GM03348 (cell line): ENCODE measurements at regions not wholly inside any gene's neighbourhood (a gene's known extent, or its start where the extent isn't known, plus 50 kb on each side); places are given as distances from the start of the nearest gene placed in this dataset.
"Not testable (repeated sequence)": the region's sequence is repeated elsewhere in the genome, so short reads cannot be mapped to it uniquely, and the experiment has no call there.

Experiments
- DNase-seq: peaks from one replicate; pipeline ENCODE4 v3.0.0; 2012; ENCODE audit warnings: low spot score

DNA sequence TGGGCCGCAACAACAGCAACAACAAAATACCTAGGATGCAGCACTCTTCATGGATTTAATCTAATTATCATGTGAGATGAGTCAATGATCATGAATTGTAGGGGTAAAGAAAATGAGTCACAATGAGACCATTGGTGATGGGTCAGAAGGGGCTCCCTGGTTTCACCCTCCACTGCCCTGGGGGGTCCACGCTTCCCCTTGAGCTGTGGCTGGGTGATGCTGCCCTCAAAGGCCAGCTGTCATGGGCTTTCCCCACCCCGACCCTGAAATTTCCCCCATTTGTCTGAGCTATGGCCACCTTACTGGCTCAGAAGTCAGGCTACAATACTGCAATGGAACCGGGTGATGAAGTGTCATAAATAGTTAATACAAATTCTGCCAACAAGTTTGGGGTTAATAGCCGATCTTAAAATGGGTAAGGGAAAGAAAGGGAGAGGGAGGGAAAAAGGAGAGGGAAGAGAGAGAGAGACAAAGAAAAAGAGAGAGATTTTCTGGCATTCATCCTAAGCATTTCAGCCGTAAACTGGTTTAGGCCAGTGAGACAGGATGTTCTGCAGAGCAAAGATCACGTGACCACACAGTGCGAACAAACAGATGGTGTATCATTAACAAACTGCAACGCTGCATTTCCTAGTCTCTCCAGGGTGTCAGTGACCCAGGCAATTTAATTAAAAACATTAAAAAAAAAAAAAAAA is 143.4 kb upstream of the ERRFI1 start:
- DNase-seq = peak; percentile 81

DNA sequence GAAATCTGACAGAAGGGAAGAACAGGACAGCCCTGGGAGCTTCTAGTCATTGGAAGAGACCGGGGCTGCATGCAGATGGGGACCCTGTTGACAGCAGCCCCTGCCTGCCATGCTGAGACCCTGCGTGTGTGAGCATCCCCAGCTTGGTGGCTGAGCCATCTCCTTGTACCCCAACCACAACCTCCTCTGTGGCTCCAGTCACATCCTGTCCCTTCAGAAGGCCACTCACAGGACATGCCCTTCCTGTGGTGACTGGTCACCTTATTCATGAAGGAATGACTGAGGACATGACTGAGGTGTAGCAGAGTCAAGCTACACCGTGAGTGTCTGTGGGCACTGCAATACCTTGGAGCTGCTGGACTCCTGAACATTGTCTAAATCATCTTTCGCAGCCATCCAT is 141.8 kb upstream of the ERRFI1 start:
- DNase-seq = no peak

DNA sequence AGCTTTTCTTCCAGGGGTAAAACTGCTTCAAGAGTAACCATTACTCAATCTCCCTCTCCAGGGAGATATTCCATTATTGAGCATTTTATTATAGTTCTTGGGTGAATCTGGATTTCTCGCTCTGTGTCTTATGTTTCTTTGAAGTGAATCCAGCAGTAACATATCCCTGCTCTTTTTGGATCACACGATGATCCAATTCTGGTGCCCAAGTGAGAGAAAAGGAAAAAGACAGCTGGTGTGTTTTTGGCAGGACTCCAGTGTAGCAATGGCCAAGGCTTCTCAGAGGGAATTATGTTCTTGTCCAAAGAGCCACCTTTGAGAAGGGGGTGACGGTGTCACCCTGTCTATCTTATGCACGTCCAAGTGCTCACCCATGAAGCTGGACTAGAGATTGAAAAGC is 140.3 kb upstream of the ERRFI1 start:
- no peak for DNase-seq

DNA sequence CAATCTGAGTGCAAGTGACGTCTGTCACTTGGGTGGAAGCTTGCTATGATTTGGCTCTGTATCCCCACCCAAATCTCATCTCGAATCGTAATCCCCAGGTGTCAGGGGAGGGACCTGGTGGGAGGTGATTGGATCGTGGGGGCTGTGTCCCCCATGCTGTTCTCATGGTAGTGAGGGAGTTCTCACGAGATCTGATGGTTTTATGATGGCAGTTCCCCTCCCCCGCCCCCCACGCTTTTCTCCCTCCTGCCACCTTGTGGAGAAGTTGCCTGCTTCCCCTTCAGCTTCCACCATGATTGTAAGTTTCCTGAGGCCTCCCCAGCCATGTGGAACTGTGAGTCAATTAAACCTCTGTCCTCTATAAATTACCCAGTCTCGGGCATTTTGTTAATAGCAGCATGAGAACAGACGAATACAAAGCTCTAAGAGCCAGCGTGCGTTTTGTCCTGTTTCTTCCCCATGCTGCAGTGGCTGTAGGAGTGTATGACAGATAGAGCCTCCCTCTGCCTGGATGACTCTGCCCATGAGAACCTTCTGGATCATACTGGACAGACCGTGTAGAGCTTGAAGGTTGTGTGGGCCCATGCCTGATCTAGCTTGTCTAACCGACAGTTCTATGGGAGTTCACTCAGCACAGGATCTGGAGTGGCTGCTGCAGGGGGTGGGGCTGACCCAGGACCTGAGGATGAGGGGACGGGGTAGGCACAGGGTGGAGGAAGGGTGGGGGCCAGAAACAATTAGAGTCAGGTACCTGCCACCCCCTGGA is 139.7 kb upstream of the ERRFI1 start:
- DNase-seq = no peak

DNA sequence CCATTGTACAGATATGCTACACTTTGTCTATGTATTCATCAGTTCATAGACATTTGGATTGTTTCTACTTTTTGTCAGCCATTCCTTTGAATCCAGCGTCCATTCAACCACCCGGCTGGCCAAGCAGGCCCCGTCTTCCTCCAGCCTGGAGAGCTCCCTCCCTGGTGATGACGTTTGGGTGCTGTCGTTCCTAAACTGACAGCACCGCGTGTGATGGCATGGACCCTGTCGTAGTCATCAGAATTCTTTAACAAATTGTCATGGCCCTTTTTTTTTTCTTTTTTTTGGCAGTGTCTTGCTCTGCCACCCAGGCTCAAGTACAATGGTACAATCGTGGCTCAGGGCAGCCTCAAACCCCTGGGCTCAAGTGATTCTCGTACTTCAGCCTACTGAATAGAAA is 138.6 kb upstream of the ERRFI1 start:
- no peak for DNase-seq

DNA sequence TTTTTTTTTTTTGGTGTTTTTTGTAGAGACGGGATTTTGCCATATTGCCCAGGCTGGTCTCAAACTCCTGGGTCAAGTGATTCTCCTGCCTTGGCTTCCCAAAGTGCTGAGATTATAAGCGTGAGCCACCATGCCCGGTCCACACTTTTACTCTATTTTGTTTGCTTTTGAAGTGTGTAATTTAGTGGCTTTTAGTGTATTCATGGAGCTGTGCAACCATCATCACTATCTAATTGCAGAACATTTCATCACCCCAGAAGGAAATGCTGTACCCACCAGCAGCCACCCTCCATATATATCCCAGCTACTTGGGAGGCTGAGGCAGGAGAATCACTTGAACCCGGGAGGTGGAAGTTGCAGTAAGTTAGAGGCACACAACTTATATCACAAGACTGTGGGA is 136.9 kb upstream of the ERRFI1 start:
- no peak for DNase-seq

DNA sequence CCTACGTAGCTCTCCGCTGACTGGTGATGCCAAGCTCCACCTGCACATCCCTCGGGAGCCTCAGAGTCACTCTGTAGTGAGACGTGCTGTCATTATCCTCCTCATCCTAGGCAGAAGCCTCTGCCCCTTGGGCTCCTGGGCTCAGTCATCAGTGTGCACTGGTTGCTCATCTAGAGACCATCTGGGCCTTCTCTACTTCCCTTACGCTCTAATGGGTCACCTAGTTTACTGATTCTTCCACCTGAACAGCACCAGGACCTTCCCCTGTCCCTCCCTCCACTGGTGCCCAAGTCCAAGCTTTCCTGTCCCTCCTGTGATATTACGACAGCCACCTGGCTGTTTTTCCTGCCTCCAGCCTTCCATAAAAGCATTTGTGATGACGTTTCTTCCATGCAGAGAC is 136.1 kb upstream of the ERRFI1 start:
- DNase-seq = no peak

DNA sequence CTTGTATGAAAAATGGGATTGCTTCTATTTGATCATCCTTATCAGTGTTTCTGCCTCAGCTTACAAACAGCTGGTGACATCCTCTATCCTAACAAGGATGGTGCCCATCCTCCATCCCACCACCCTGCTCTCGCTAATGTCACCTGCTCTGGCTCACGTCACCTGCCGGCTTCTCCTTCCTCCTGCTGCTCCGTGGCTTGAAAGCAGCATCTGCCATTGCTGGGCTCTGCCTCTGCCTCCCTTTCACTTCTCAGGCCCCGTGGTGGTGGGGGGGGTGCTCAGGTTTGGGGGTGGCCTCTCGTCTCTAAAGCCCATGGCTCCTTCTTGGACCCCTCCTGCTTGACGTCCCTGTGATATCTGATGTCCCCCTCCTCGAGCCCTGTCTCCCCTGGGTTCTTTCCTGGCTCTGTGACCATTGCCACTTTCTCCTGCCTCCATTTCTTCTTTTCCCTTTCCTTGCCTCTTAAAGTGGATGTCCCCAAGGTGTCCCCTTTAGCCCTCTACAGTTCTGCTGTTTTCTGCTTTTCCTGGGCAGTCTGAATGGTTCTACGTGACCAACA is 135.5 kb upstream of the ERRFI1 start:
- no peak for DNase-seq

DNA sequence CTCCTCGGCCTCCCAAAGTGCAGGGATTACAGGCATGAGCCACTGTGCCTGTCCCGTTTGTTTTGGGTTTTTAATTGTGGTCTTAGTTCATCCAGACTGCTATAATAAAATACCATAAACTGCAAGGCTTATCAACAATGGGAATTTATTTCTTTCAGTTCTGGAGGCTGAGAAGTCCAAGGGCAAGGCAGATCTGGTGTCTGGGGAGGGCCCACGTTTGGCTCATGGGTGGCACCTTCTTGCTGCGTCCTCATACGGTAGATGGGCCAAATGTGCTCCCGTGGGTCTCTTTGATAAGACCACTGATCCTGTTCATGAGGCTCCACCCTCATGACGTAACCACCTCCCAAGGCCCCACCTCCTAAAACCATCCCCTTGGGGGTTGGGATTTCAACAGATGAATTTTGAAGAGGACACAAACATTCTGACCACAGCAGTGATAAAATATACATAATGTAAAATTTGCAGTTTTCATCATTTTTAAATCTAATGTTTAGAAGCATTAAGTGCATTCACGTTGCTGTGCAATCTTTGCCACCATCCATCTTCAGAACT is 133.4 kb upstream of the ERRFI1 start:
- no peak for DNase-seq

DNA sequence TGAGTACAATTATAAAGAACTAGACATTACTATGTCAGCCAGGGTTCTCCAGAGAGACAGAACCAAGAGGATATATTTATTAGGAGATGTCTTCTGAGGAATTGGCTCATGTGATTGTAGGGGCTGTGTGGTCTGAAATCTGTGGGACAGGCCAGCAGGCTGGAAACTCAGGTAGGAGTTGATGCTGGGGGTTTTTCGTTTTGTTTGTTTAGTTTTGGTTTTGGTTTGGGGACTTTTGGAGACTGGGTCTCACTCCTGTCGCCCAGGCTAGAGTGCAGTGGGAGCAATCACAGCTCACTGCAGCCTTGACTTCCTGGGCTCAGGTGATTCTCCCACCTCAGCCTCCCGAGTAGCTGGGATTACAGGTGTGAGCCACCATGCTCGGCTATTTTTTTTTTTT is 132.9 kb upstream of the ERRFI1 start:
- DNase-seq = no peak

DNA sequence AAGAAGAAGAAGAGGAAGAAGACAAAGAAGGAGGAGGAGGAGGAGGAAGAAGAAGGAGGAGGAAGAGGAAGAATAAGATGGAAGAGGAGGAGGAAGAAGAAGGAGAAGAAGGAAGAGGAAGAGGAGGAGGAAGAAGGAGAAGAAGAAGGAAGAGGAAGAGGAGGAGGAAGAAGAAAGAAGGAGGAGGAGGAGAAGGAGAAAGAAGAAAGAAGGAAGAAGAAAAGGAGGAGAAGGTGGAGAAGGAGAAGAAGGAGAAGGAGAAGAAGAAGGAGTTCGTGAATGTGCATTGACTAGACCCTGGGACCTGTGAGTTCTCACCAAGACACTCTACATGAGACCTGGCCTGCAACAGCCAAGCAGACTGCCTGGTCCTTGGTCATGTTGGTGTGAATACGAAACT is 131.7 kb upstream of the ERRFI1 start:
- DNase-seq = no peak

DNA sequence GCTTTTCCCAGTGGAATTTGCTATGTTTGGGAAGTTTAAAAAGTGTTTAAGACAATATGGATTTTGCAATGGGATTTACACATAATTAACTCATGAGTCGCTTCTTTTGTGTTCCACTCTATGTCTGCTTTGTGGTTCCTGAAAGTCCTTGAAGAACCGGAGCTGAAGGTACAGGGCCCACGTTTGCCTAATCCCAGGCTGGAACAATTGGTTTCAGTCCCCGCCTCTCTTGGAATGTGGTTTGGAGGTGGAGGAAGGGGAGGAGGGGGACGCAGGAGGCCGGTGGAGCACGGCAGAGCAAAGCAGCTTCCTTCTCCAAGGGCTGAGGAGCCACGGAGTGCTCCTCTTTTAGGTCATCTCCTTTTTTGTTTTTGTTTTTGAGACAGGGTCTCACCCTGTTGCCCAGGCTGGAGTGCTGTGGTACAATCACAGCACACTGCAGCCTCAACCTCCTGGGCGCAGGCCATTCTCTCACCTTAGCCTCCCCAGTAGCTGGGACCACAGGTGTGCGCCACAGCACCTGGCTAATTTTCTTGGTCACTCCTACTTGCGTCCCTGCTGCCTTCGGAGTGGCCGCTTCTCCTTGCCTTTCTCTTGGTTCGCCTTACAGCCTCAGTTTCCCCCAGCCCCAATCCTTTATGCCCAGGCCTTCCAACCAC is 129.5 kb upstream of the ERRFI1 start:
- peak; percentile 16 for DNase-seq

DNA sequence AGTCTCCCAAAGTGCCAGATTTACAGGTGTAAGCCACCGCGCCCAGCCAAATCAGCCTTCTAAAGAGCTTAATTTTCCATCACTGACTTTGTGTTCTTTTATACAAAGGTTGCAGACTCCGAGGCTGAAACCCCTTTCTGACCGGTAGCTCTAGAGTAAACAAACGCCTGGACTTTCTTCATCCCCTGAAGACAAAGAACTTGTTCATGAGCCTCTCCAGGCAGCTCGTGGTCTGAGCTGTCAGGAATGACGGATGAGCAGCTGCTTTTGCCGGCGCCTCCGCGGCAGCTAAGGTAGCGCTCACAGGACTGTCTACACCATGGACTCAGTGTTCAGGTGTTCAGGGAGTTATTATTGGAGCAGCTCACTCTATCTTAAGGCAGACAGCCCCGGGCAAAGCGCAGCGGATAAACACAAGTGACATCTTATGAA is 128.5 kb upstream of the ERRFI1 start:
- no peak for DNase-seq

DNA sequence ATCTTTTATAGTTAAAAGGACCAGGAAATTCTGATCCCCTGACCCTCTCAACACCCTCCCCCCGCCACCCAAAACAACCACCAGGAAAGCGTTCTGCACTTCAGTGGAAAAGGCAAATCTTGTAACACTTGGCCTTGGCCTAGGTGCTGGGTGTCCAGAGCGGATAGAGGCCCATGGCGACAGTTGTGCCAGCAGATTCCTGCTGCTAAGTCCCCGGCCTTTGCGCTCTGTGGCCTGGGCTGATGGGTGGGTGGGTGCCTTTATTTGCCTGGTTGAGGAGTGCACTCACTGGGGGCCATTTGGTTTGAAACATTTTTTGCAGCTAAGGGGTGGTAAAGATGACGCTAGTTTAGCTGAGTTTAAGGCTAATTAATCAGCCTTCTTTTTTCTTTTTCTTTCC is 127.9 kb upstream of the ERRFI1 start:
- no peak for DNase-seq

DNA sequence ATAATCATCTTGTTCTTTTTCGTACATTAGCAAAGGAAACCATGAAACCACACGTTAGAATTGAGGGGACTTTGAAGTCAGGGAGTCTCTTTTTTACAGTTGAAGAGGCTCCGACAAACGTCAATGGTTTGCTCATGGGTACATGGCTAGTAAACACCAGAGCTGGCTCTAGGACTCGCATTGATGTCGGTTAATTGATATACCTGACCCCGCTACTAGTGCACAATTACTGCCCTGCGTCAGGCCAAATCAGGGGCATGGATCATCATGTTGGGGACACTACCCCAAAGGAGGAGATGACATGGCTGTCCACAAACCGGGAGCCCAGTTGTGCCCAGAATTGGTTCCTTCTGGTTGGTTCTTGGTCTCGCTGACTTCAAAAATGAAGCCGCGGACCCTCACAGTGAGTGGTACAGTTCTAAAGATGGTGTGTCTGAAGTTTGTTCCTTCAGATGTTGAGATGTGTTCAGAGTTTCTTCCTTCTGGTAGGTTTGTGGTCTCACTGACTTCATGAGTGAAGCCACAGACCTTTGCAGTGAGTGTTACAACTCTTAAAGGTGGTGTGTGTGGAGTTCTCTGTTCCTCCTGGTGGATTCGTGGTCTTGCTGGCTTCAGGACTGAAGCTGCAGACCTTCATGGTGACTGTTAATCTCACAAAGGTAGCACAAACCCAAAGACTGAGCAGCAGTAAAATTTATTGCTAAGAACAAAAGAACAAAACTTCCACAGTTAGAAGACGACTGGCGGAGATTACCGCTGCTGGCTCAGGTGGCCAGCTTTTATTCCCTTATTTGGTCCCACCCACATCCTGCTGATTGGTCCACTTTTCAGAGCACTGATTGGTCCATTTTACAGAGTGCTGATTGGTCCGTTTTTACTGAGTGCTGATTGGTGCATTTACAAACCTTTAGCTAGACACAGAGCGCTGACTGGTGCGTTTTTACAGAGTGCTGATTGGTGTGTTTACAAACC is 126.9 kb upstream of the ERRFI1 start:
- no peak for DNase-seq

DNA sequence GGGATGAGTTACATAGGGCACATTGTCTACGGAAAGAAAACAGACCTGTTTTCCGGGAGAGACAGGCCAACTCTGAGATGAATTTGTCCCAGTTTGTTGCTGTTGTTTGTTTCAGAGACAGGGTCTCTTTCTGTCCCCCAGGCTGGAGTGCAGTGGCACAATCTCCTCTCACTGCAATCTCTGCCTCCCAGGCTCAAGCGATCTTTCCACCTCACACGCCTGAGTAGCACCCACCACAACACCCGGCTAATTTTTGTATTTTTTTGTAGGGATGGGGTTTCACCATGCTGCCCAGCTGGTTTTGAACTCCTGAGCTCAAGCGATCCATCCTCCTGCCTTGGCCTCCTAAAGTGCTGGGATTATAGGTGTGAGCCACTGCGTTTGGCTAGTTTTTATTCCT is 125.5 kb upstream of the ERRFI1 start:
- DNase-seq = no peak

DNA sequence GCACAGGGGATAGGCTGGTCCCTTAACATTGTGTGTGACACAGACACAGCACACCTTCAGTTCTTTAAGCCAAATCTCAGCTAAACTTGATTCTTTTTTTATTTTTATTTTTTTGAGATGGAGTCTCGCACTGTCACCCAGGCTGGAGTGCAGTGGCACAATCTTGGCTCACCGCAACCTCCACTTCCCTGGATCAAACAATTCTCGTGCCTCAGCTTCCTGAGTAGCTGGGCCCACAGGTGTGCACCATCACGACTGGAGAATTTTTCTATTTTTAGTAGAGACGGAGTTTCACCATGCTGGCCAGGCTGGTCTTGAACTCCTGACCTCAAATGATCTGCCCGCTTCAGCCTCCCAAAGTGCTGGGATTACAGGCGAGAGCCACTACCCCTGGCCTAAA is 123.6 kb upstream of the ERRFI1 start:
- not testable (repeated sequence) for DNase-seq

DNA sequence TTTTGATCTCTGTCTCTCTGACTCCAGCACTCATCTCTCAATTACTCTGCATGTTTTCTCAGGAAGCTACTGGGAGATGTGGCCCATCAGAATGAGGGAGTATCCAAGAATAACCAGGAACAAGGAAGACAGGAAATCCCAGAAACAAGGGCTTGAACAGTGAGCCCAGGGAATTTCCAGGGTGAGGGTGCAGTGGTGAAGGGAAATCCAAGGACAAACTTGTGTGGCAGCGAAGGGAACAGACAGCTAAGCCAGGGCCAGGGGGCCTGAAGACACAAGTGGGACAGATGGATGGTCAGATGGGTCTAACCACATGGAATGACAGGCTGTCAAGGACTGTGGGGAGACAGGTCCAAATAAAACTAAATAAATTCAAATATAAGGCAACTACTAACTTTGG is 121.8 kb upstream of the ERRFI1 start:
- DNase-seq = no peak

DNA sequence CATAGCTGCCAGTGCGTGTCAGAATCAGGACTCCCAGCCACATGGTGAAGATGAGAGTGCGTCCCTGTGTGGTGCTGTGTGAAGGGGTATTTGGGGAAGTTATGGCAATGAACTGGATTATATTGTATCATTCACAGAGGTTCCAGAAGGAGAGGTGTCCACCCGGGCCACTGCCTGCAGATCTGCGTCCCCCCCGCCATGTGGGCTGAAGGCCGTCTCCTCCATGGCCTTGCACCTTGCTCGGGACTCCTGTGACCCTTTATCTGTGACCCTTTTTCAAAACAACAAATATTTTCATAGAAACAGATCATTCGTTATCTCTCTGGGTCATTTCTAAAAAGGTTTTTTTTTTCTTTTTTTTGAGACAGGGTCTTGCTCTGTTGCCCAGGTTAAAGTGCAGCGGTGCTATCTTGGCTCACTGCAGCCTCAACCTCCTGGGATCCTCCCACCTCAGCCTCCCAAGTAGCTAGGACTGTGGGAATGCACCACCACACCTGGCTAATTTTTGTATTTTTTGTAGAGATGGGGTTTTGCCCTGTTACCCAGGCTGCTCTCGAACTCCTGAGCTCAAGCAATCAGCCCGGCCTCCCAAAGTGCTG is 120.2 kb upstream of the ERRFI1 start:
- no peak for DNase-seq

DNA sequence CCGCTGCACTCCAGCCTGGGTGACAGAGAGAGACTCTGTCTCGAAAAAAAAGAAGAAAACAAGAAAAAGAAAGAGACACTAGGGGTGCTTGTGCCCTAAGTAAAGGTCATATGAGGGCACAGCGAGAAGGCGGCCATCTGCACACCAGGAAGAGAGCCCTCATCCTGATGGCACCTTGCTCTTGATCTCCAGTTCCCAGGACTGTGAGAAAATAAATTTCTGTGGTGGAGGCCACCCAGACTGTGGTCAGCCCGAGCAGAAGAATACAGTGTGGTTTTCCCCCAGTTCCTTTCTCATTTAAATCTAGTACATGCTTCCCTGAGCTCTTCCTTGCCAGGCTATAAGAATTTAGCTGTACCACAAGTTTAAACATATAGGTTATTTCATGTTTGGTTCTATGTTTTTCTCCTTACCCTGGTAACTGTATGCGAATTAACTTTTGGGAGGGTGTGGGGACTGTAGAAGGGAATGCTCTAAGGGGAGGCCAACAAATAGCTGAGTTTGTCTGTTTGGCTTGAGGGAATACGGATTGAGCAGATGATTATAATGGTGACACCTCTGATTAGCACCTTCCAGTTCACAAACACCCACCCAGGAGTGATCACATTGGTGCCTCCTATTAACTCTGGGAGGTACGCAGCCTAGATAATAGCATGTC is 119.6 kb upstream of the ERRFI1 start:
- no peak for DNase-seq

DNA sequence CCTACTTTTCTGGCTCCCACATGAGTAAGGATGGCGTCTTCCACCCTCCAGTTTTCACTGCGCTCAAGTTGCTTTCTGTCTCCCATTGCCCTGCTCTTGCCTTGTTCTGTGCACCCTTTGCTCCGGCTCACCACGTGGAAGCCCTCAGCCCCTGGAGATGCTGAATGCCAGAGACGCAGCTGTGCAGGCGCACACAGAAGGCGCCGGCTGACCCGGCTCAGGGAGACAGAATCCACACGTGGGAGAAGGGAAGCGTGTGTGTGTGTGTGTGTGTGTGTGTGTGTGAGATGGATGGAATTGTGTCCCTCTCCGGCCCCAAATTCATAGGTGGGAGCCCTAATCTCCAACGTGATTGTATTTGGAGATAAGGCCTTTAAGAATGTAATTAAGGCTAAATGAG is 118.2 kb upstream of the ERRFI1 start:
- DNase-seq = no peak
